ENCODE measurements at regions not wholly inside any gene's neighbourhood (a gene's known extent, or its start where the extent isn't known, plus 50 kb on each side); places are given as distances from the start of the nearest gene placed in this dataset.

GRCh38 chr13:107266657-107267056 is 698.7 kb upstream of the ARGLU1 start:
- intact Hi-C loops (cut with DNase I; ENCODE audit: low total_unique reads): no loop called here
- no peak overlapping the region for H3K4me3 ChIP-seq
- H3K4me1 ChIP-seq: no peaks in the 10 kb centered on the region
- H3K27ac ChIP-seq: no peak overlapping the region
- H3K27me3 ChIP-seq: no peaks in the 10 kb centered on the region
- 78 to 92% (median 81%) methylated on average over 1 of the region's 1 CpG for WGBS, 5 donors
- H3K36me3 ChIP-seq: no peaks in the 10 kb centered on the region
- TF ChIP-seq CTCF (IDR thresholded peaks at IDR 0.05) (no peak), EP300 (IDR thresholded peaks at IDR 0.05) (no peak), POLR2A (IDR thresholded peaks at IDR 0.05) (no peak), POLR2AphosphoS5 (IDR thresholded peaks at IDR 0.05) (no peak)
- H3K9me3 ChIP-seq: no peaks in the 10 kb centered on the region
- DNase-seq: no peak

- Histone ChIP-seq H3K9me3 (no peaks in the 10 kb centered on the region), H3K4me3 (no peak overlapping the region), H3K4me1 (no peaks in the 10 kb centered on the region), H3K36me3 (no peaks in the 10 kb centered on the region), H3K27me3 (no peaks in the 10 kb centered on the region), H3K27ac (no peak overlapping the region)
- TF ChIP-seq POLR2A (IDR thresholded peaks at IDR 0.05) (no peak), POLR2AphosphoS5 (IDR thresholded peaks at IDR 0.05) (no peak), EP300 (IDR thresholded peaks at IDR 0.05) (no peak), CTCF (IDR thresholded peaks at IDR 0.05) (no peak)
- WGBS, 5 donors: 29 to 39% (median 35%) methylated on average over 7 of the region's 7 CpGs
- peak in 1 of 2 donors; percentile 7 for DNase-seq
- intact Hi-C loops (cut with DNase I; ENCODE audit: low total_unique reads): no loop called here
These were observed 690.8 kb upstream of the ARGLU1 start for GRCh38 chr13:107258599-107259187.

- intact Hi-C loops (cut with DNase I; ENCODE audit: low total_unique reads): no loop called here
These were observed 686.5 kb upstream of the ARGLU1 start for GRCh38 chr13:107254392-107254791.

GRCh38 chr13:107252428-107252827 is 684.5 kb upstream of the ARGLU1 start:
- Histone ChIP-seq H3K36me3 (no peaks in the 10 kb centered on the region), H3K27me3 (no peaks in the 10 kb centered on the region), H3K4me1 (no peaks in the 10 kb centered on the region), H3K4me3 (no peak overlapping the region), H3K9me3 (no peaks in the 10 kb centered on the region), H3K27ac (no peak overlapping the region)
- DNase-seq: no peak
- TF ChIP-seq CTCF (IDR thresholded peaks at IDR 0.05): no peak
- no peak for TF ChIP-seq POLR2AphosphoS5 (IDR thresholded peaks at IDR 0.05)
- TF ChIP-seq POLR2A (IDR thresholded peaks at IDR 0.05): no peak
- no peak for TF ChIP-seq EP300 (IDR thresholded peaks at IDR 0.05)
- WGBS, 5 donors: 21 to 40% (median 30%) methylated on average over 2 of the region's 2 CpGs
- intact Hi-C loops (cut with DNase I; ENCODE audit: low total_unique reads): no loop called here

More at GRCh38 chr13:107254392-107254791, 686.5 kb upstream of the ARGLU1 start:
- H3K27me3 ChIP-seq: no peaks in the 10 kb centered on the region
- no peak overlapping the region for H3K27ac ChIP-seq
- H3K4me1 ChIP-seq: no peaks in the 10 kb centered on the region
- H3K36me3 ChIP-seq: no peaks in the 10 kb centered on the region
- WGBS, 5 donors: 75 to 91% (median 83%) methylated on average over 4 of the region's 4 CpGs
- H3K9me3 ChIP-seq: no peaks in the 10 kb centered on the region
- no peak overlapping the region for H3K4me3 ChIP-seq
- DNase-seq: no peak
- TF ChIP-seq POLR2AphosphoS5 (IDR thresholded peaks at IDR 0.05): no peak
- no peak for TF ChIP-seq EP300 (IDR thresholded peaks at IDR 0.05)
- no peak for TF ChIP-seq CTCF (IDR thresholded peaks at IDR 0.05)
- TF ChIP-seq POLR2A (IDR thresholded peaks at IDR 0.05): no peak
